Lung (tissue), 11 donors: ENCODE measurements at regions not wholly inside any gene's neighbourhood (a gene's known extent, or its start where the extent isn't known, plus 50 kb on each side); places are given as distances from the start of the nearest gene placed in this dataset.

Source experiments
- ATAC-seq: fragments of 200-7000 bp; cut with Tn5 transposase; one replicate; pipeline ENCODE4 v1.9.1; 2020; ENCODE audit warnings: moderate number of reproducible peaks; ENCODE audit not compliant: insufficient read depth, low FRiP score
- DNase-seq, 3 donors: peaks; one replicate each; pipeline ENCODE4 v3.0.0-alpha.2; 2013 to 2017
- H3K27ac ChIP-seq, 2 donors: one replicate each; pipeline ENCODE4 v1.5.1; 2013; ENCODE audit warnings: mild to moderate bottlenecking in 2 of 2, moderate library complexity in 2 of 2, control low read depth in 1 of 2, inconsistent platforms in 1 of 2, low read depth in 1 of 2, low read length in 1 of 2
- H3K27me3 ChIP-seq, 3 donors: one replicate each; pipeline ENCODE4 v1.5.1; 2013; ENCODE audit warnings: low read length in 2 of 3; ENCODE audit not compliant: control insufficient read depth in 3 of 3, insufficient read depth in 3 of 3
- H3K36me3 ChIP-seq, 4 donors: one replicate each; pipeline ENCODE4 v1.5.1; 2013; ENCODE audit warnings: low read length in 4 of 4, mild to moderate bottlenecking in 1 of 4, moderate library complexity in 1 of 4; ENCODE audit not compliant: control insufficient read depth in 4 of 4, insufficient read depth in 4 of 4
- H3K4me1 ChIP-seq, 5 donors: one replicate each; pipeline ENCODE4 v1.5.1; 2013; ENCODE audit warnings: low read length in 5 of 5, mild to moderate bottlenecking in 2 of 5, moderate library complexity in 1 of 5; ENCODE audit not compliant: control insufficient read depth in 5 of 5, insufficient read depth in 5 of 5
- H3K4me3 ChIP-seq: one replicate; pipeline ENCODE4 v1.5.1; 2013; ENCODE audit warnings: mild to moderate bottlenecking, control low read depth, moderate library complexity
- H3K9ac ChIP-seq, 2 donors: one replicate each; pipeline ENCODE4 v1.5.1; 2013; ENCODE audit warnings: low read length in 2 of 2, control low read depth in 1 of 2; ENCODE audit not compliant: insufficient read depth in 1 of 2
- H3K9me3 ChIP-seq, 4 donors: one replicate each; pipeline ENCODE4 v1.5.1; 2013; ENCODE audit warnings: low read length in 3 of 4, mild to moderate bottlenecking in 1 of 4, moderate library complexity in 1 of 4; ENCODE audit not compliant: control insufficient read depth in 4 of 4, insufficient read depth in 3 of 4
- WGBS, 2 donors: extraction: QIAGEN DNeasy Blood & Tissue Kit; methylation state at CpG; one replicate each; pipeline ENCODE4 v1.1.7; 2013; 5-methylcytosine and 5-hydroxymethylcytosine counted together
- TF ChIP-seq, protein P1 (sequence below): IDR thresholded peaks from 2 replicates; pipeline ENCODE4 v1.5.1; 2012; ENCODE audit warnings: mild to moderate bottlenecking; ENCODE audit errors: control extremely low read depth, extremely low read depth
- donor health status: control.
- donor health status: control.
- donor health status: Bipolar disorder and iron deficiency.
- donor health status: healthy.
- donor health status: DM: yes; HTN: yes; CAD: no.

DNA sequence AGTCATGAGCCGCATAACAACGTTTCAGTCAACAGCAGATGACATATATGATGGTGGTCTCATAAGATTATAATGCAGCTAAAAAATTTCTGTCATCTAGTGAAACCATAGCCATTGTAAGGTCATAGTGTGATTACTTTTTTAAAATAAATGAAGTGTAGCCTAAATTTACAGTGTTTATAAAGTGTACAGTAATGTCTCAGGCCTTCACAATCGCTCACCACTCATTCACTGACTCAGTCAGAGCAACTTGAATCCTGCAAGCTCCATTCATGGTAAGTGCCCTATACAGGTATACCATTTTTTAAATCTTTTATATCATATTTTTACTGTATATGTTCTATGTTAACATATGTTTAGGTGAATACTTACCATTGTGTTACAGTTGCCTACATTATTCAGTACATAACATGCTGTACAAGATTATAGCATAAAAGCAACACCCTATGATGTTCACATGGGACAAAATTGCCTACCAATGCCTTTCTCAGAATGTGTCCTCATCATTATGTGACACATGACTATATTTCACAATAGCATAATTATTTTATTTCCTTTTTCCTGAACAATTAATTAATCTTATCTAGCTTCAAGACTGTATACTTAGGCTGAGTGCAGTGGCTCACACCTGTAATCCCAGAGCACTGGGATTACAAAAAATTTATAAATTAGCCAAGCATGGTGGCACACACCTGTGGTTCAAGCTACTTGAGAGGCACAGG, 1115.9 kb upstream of the ZEB2 start:
- Histone ChIP-seq H3K27ac (no peak overlapping the region), H3K36me3 (no peaks in the 10 kb centered on the region), H3K9me3 (no peaks in the 10 kb centered on the region), H3K4me1 (no peaks in the 10 kb centered on the region), H3K27me3 (no peaks in the 10 kb centered on the region), H3K9ac (no peak overlapping the region), H3K4me3 (no peak overlapping the region)
- ATAC-seq (no peak), DNase-seq (no peak)
- TF ChIP-seq, protein P1, sequence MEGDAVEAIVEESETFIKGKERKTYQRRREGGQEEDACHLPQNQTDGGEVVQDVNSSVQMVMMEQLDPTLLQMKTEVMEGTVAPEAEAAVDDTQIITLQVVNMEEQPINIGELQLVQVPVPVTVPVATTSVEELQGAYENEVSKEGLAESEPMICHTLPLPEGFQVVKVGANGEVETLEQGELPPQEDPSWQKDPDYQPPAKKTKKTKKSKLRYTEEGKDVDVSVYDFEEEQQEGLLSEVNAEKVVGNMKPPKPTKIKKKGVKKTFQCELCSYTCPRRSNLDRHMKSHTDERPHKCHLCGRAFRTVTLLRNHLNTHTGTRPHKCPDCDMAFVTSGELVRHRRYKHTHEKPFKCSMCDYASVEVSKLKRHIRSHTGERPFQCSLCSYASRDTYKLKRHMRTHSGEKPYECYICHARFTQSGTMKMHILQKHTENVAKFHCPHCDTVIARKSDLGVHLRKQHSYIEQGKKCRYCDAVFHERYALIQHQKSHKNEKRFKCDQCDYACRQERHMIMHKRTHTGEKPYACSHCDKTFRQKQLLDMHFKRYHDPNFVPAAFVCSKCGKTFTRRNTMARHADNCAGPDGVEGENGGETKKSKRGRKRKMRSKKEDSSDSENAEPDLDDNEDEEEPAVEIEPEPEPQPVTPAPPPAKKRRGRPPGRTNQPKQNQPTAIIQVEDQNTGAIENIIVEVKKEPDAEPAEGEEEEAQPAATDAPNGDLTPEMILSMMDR: no peak
- WGBS, 2 donors: 89 to 94% methylated on average over 3 of the region's 3 CpGs

DNA sequence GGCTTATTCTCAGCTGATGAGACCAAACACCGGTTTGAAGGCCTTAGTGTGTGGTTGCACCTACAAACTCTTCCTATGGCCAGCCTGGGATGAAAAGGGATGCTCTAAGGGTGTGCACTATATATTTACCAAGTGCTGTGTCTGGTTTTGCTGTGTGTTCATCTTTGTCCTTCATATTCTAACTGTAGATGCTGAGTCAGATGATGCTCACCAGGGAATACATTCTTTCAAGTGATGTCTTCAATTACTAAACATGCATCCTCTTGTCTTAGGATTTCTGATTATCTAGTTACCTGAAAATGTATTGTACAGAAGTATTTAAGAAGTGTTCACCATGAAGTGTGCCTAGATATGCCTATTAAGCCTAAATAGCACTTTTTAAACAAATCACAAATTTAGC, 1111.6 kb upstream of the ZEB2 start:
- H3K9ac ChIP-seq: no peak overlapping the region
- H3K27ac ChIP-seq: no peak overlapping the region
- 93 to 94% methylated on average over 1 of the region's 1 CpG for WGBS, 2 donors
- TF ChIP-seq, protein P1: no peak
- H3K4me3 ChIP-seq: no peak overlapping the region
- H3K9me3 ChIP-seq: no peaks in the 10 kb centered on the region
- no peaks in the 10 kb centered on the region for H3K4me1 ChIP-seq
- no peak for ATAC-seq
- DNase-seq: no peak
- no peaks in the 10 kb centered on the region for H3K36me3 ChIP-seq
- H3K27me3 ChIP-seq: no peaks in the 10 kb centered on the region

DNA sequence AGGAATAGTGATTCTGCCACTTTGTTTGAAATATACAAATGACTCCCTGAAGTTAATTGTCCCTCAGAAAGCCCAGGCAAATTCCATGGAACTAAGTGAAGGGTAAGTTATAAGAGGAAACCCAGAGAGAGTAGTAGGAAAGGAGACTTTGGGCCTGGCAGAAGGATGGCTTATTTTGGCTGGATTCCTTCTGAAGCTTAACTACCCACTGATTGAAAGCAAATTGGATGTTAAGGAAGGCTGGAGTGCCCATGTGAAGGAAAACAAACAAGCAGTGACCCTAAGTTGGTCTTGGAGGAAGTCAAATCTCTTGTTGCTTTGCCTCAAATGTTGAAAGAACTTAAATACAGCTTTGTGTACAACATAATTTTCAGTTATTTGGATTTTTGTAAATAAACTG, 1106.4 kb upstream of the ZEB2 start:
- Histone ChIP-seq H3K4me1 (no peaks in the 10 kb centered on the region), H3K9ac (no peak overlapping the region), H3K9me3 (no peaks in the 10 kb centered on the region), H3K36me3 (no peaks in the 10 kb centered on the region), H3K4me3 (no peak overlapping the region), H3K27ac (no peak overlapping the region), H3K27me3 (no peaks in the 10 kb centered on the region)
- DNase-seq (no peak), ATAC-seq (no peak)
- TF ChIP-seq, protein P1: no peak

DNA sequence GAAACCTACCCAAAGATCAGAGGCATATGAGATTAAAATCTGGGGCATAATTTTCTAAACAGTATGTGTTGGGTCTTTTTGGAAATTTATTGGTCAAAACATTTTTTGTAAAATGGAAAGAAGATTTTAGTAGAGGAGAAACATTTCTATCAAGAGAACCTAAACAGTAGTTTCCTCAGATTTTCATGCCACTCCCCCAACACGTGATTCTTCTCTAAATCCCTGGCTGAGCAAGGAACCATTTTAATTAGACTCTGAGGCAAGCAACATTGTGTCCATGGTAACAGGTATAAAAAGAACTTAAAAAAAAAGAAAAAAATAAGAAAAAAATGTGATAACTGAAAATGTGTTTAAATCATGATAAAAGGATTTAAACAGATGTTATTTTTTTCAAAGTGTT, 1105.2 kb upstream of the ZEB2 start:
- DNase-seq: no peak
- ATAC-seq: no peak
- H3K36me3 ChIP-seq: no peaks in the 10 kb centered on the region

More for the DNA sequence above, 1105.2 kb upstream of the ZEB2 start:
- Histone ChIP-seq H3K9ac (no peak overlapping the region), H3K4me3 (no peak overlapping the region), H3K9me3 (no peaks in the 10 kb centered on the region), H3K4me1 (no peaks in the 10 kb centered on the region), H3K27me3 (no peaks in the 10 kb centered on the region), H3K27ac (no peak overlapping the region)
- TF ChIP-seq, protein P1: no peak
- WGBS, 2 donors: 79 to 97% methylated on average over 1 of the region's 1 CpG
